ENCODE measurements at regions not wholly inside any gene's neighbourhood (a gene's known extent, or its start where the extent isn't known, plus 50 kb on each side); places are given as distances from the start of the nearest gene placed in this dataset.

DNA sequence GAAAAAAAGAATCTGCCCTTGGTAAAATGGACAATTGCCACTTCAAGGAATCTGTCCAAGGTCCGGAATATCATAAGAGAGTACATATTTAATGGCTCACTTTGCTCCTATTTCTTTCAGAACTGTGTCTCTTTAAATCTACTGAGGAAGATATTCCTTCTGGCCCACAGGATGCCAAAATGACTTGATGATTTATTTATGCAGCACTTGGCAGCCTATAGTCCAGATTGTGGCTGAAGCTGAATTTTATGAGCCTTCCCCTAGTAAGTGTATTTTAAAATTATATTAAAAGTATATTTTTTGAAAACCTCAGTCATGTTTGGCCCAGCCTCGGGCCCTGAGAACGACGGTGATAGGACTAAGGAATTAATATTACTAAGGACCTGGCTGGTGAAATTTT is 465.1 kb upstream of the HNRNPA3 start:
- in situ Hi-C loops (cut with HindIII; ENCODE audit: low pct_ligation_motif_present, low sequenced_read_pairs): no loop called here

DNA sequence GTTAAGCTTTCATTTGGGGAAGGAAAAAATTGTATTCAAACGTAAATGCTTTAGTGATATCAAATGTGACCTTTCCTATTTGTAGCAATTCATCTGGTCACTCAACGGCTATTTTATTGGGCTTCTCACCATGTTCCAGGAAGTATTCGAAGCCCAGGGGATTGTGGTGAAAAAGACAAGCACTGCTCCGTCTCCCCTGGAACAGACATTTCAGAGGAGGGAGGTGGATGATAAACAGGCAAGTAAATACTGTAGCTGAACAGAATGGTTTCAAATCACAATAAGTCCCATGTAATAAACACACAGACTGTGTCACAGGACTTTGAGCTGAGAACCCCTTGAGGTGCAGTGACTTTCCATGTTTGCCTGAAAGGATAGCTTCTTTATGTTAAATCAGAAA is 464.7 kb upstream of the HNRNPA3 start:
- Histone ChIP-seq H3K4me3 (ENCODE audit: low read depth, low read length) (no peak overlapping the region), H3K27me3 (replicated peaks) (no peaks in the 10 kb centered on the region), H3K36me3 (replicated peaks) (no peaks in the 10 kb centered on the region), H3K27ac (no peak overlapping the region)
- no peak for DNase-seq
- TF ChIP-seq, protein P1, sequence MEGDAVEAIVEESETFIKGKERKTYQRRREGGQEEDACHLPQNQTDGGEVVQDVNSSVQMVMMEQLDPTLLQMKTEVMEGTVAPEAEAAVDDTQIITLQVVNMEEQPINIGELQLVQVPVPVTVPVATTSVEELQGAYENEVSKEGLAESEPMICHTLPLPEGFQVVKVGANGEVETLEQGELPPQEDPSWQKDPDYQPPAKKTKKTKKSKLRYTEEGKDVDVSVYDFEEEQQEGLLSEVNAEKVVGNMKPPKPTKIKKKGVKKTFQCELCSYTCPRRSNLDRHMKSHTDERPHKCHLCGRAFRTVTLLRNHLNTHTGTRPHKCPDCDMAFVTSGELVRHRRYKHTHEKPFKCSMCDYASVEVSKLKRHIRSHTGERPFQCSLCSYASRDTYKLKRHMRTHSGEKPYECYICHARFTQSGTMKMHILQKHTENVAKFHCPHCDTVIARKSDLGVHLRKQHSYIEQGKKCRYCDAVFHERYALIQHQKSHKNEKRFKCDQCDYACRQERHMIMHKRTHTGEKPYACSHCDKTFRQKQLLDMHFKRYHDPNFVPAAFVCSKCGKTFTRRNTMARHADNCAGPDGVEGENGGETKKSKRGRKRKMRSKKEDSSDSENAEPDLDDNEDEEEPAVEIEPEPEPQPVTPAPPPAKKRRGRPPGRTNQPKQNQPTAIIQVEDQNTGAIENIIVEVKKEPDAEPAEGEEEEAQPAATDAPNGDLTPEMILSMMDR (IDR thresholded peaks at IDR 0.05; ENCODE audit: low read depth, low read length, missing control alignments): no peak
- in situ Hi-C loops (cut with HindIII; ENCODE audit: low pct_ligation_motif_present, low sequenced_read_pairs): no loop called here

More for the DNA sequence above, 465.1 kb upstream of the HNRNPA3 start:
- H3K4me3 ChIP-seq (ENCODE audit: low read depth, low read length): no peak overlapping the region
- TF ChIP-seq, protein P1 (IDR thresholded peaks at IDR 0.05; ENCODE audit: low read depth, low read length, missing control alignments): no peak
- H3K36me3 ChIP-seq (replicated peaks): no peaks in the 10 kb centered on the region
- no peak for DNase-seq
- no peaks in the 10 kb centered on the region for H3K27me3 ChIP-seq (replicated peaks)
- no peak overlapping the region for H3K27ac ChIP-seq

DNA sequence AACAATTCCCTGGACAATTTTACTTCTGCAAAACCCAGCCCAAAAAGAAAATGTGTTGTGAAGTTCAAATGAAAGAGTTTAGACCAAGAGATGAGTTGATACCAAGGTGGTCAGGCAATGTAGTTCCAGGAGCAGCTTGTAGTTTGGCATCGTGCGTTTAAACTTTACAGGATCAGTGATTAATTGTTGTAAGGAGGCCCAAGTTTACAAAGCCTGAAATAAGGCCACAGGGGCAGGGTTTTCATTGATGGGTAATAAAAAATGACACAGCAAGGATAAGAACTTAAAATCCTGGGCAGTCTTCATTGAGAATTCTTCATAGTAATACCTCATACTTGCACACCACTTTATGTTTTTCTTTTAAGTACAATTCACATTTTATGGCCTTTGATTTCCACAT is 463.9 kb upstream of the HNRNPA3 start:
- in situ Hi-C loops (cut with HindIII; ENCODE audit: low pct_ligation_motif_present, low sequenced_read_pairs): no loop called here
- no peak for DNase-seq
- TF ChIP-seq, protein P1 (IDR thresholded peaks at IDR 0.05; ENCODE audit: low read depth, low read length, missing control alignments): no peak
- H3K27me3 ChIP-seq (replicated peaks): no peaks in the 10 kb centered on the region
- no peak overlapping the region for H3K27ac ChIP-seq
- no peaks in the 10 kb centered on the region for H3K36me3 ChIP-seq (replicated peaks)
- H3K4me3 ChIP-seq (ENCODE audit: low read depth, low read length): no peak overlapping the region

DNA sequence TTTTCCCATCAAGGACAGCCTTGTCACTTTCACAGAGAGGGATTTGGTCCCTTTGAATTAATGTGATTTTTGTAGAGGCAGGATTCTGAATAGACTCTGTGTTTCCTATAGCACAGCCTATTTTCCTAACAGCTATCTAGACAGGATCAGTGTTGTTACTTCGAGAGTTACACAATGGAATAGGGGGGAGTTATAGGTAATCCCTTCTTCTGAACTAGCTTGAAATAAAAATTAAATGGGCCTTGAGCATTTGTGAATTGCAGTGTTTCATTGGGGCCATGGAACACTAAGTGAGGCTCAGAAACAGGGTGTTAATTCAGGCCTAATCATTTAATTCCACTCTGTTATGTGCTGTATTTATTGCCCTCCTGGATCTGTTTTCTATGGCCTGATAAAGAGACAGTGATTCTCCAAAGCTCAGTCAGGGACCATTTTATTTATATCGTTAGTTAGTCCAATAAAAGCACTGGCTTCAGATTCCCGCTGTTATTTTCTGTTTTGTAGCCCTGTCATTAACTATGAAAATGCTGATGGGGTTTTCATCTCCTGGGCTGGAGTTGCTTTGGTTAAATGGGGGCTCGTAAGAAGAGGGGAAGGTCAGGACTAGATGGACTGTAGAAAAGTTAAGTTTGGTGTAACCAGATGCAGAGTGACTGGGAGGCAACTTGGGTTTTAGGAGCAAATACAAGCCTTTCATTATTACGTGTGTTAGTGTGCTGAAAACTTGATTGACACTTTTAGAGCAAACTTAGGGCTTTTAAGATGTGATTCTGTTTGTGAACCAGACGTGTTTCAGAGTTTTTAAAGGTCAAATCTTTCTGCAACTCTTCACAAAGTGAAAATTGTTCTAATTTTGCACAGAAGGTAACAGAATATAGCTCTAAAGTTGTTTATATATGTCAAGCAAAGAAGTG is 461.0 kb upstream of the HNRNPA3 start:
- Histone ChIP-seq H3K36me3 (replicated peaks) (no peaks in the 10 kb centered on the region), H3K27me3 (replicated peaks) (no peaks in the 10 kb centered on the region), H3K4me3 (ENCODE audit: low read depth, low read length) (no peak overlapping the region), H3K27ac (no peak overlapping the region)
- no peak for DNase-seq
- in situ Hi-C loops (cut with HindIII; ENCODE audit: low pct_ligation_motif_present, low sequenced_read_pairs): no loop called here
- TF ChIP-seq, protein P1 (IDR thresholded peaks at IDR 0.05; ENCODE audit: low read depth, low read length, missing control alignments): no peak

DNA sequence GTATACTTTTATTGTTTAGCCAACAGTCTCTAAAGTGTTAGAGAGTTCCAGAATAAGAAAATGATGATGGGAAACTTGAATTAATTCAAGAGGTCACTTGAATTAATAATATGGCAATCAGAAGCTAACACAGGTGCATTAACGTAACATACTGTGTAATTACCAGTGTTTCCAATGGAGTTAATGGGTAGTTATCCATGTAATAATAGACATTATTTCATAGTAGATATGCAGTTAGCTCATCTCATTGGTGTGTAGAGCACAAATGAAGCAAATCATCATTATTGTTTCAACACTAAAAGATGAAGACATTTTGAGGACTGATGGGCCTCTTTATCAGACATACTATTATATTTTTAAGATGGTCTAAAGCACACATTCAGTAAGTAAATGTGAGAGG is 460.3 kb upstream of the HNRNPA3 start:
- Histone ChIP-seq H3K36me3 (replicated peaks) (no peaks in the 10 kb centered on the region), H3K27ac (no peak overlapping the region), H3K27me3 (replicated peaks) (no peaks in the 10 kb centered on the region), H3K4me3 (ENCODE audit: low read depth, low read length) (no peak overlapping the region)
- TF ChIP-seq, protein P1 (IDR thresholded peaks at IDR 0.05; ENCODE audit: low read depth, low read length, missing control alignments): no peak
- no peak for DNase-seq
- in situ Hi-C loops (cut with HindIII; ENCODE audit: low pct_ligation_motif_present, low sequenced_read_pairs): no loop called here
